Smooth muscle cell (in vitro differentiated cells): ENCODE measurements at regions not wholly inside any gene's neighbourhood (a gene's known extent, or its start where the extent isn't known, plus 50 kb on each side); places are given as distances from the start of the nearest gene placed in this dataset.
"Not testable (repeated sequence)": the region's sequence is repeated elsewhere in the genome, so short reads cannot be mapped to it uniquely, and the experiment has no call there.

Experiments
- DNase-seq: peaks from one replicate; lab custom pipeline; 2025; ENCODE audit not compliant: unreplicated experiment; lab: John Stamatoyannopoulos, UW
- H2AFZ ChIP-seq: fragments of 200-600 bp; sonication (generic); 2 replicates; pipeline ENCODE4 v1.6.0; 2016; ENCODE audit warnings: antibody characterized with exemption, low read depth, mild to moderate bottlenecking
- H3F3A ChIP-seq: fragments of 200-600 bp; sonication (generic); 2 replicates; pipeline ENCODE4 v1.6.0; 2017; ENCODE audit warnings: antibody characterized with exemption, low read depth
- H3K27ac ChIP-seq: fragments of 200-600 bp; sonication (generic); 2 replicates; pipeline ENCODE4 v1.5.1; 2016; ENCODE audit warnings: low read depth, mild to moderate bottlenecking
- H3K27me3 ChIP-seq: fragments of 200-600 bp; sonication (generic); 2 replicates; pipeline ENCODE4 v1.6.1; 2016; ENCODE audit warnings: low read depth, mild to moderate bottlenecking
- H3K36me3 ChIP-seq: fragments of 200-600 bp; sonication (generic); 2 replicates; pipeline ENCODE4 v1.5.1; 2016; ENCODE audit warnings: low read depth
- H3K4me1 ChIP-seq: fragments of 200-600 bp; sonication (generic); 2 replicates; pipeline ENCODE4 v1.5.1; 2016; ENCODE audit warnings: low read depth
- H3K4me2 ChIP-seq: fragments of 200-600 bp; sonication (generic); 2 replicates; pipeline ENCODE4 v1.6.0; 2016; ENCODE audit warnings: mild to moderate bottlenecking
- H3K4me3 ChIP-seq: fragments of 200-600 bp; sonication (generic); 2 replicates; pipeline ENCODE4 v1.5.1; 2016; ENCODE audit warnings: mild to moderate bottlenecking
- H3K79me2 ChIP-seq: fragments of 200-600 bp; sonication (generic); 2 replicates; pipeline ENCODE4 v1.6.0; 2016; ENCODE audit warnings: low read depth, mild to moderate bottlenecking
- H3K9ac ChIP-seq: fragments of 200-600 bp; sonication (generic); 2 replicates; pipeline ENCODE4 v1.6.0; 2016; ENCODE audit warnings: low read depth
- H3K9me3 ChIP-seq: fragments of 200-600 bp; sonication (generic); replicated peaks from 2 replicates; pipeline ENCODE4 v1.5.1; 2016; ENCODE audit warnings: low read depth
- H4K20me1 ChIP-seq: fragments of 200-600 bp; sonication (generic); 2 replicates; pipeline ENCODE4 v1.6.0; 2016; ENCODE audit warnings: low read depth
- WGBS: methylation state at CpG from one replicate; pipeline ENCODE4 v1.1.7; 2016; ENCODE audit warnings: low lambda C conversion rate; 5-methylcytosine and 5-hydroxymethylcytosine counted together
- TF ChIP-seq, protein P1 (sequence below): fragments of 200-600 bp; sonication (generic); IDR thresholded peaks from 2 replicates; pipeline ENCODE4 v1.5.1; 2017; ENCODE audit warnings: borderline replicate concordance, mild to moderate bottlenecking, antibody characterized with exemption; ENCODE audit not compliant: insufficient read depth, poor library complexity, severe bottlenecking

DNA sequence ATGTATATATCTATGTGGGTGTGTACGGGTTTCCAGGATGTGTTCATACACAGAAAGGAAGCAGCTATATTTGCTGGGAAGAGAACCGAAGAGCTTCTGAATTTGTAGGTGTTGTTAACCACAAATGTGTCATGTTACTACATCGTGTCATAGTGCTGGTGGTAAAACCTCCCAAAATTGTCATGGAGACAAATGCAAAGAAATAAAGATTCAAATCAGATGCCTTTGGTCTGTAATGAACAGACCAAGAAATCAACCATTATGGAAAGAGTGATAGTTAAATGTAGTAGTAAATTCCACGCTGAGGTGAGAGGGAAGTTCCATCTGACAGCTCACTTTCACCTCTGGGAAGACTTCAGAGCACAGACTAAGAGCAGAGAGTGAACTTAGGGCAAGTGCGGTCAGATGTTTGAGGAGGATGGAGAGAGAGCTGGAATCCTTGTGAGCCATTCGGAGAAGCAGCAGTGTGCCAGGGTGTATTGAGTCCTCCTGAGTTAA lies 487.5 kb downstream of the TMEM121 start:
- no peaks in the 10 kb centered on the region for H3F3A ChIP-seq
- no peak overlapping the region for H3K27ac ChIP-seq
- H3K4me2 ChIP-seq = no peak overlapping the region
- TF ChIP-seq, protein P1, sequence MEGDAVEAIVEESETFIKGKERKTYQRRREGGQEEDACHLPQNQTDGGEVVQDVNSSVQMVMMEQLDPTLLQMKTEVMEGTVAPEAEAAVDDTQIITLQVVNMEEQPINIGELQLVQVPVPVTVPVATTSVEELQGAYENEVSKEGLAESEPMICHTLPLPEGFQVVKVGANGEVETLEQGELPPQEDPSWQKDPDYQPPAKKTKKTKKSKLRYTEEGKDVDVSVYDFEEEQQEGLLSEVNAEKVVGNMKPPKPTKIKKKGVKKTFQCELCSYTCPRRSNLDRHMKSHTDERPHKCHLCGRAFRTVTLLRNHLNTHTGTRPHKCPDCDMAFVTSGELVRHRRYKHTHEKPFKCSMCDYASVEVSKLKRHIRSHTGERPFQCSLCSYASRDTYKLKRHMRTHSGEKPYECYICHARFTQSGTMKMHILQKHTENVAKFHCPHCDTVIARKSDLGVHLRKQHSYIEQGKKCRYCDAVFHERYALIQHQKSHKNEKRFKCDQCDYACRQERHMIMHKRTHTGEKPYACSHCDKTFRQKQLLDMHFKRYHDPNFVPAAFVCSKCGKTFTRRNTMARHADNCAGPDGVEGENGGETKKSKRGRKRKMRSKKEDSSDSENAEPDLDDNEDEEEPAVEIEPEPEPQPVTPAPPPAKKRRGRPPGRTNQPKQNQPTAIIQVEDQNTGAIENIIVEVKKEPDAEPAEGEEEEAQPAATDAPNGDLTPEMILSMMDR = no peak
- H3K36me3 ChIP-seq = no peaks in the 10 kb centered on the region
- no peaks in the 10 kb centered on the region for H3K27me3 ChIP-seq
- no peak for DNase-seq
- H3K9ac ChIP-seq = no peak overlapping the region
- no peak overlapping the region for H2AFZ ChIP-seq
- no peaks in the 10 kb centered on the region for H3K9me3 ChIP-seq
- H4K20me1 ChIP-seq = no peaks in the 10 kb centered on the region
- no peak overlapping the region for H3K4me3 ChIP-seq
- WGBS = 72% methylated on average over 6 of the region's 6 CpGs
- H3K79me2 ChIP-seq = no peaks in the 10 kb centered on the region
- H3K4me1 ChIP-seq = no peaks in the 10 kb centered on the region

DNA sequence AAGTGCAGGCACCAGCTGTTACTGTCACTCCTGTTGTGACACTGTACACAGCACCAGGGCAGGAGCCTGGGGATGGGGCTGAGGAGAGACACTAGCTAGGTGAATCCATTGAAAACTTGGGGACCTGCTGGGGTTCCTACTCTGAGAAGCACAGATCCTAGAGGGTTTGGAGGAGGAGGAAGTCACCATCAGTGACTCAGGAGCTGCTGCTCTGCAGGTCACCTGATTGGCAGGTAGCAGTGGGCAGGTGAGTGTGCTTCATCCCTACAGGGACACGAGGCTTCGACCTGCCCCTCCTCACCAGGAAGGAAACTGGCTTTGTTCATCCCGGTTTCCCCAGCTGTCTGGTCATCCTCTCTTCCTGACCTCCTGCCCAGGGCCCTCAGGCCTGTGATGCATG lies 491.6 kb downstream of the TMEM121 start:
- H3K9me3 ChIP-seq, H3K27me3 ChIP-seq, H3F3A ChIP-seq, H3K36me3 ChIP-seq, H3K9ac ChIP-seq, H3K4me1 ChIP-seq, DNase-seq, H3K27ac ChIP-seq, H3K79me2 ChIP-seq, H3K4me2 ChIP-seq, H4K20me1 ChIP-seq, H2AFZ ChIP-seq, H3K4me3 ChIP-seq: not testable (repeated sequence)
- WGBS = 76% methylated on average over 3 of the region's 3 CpGs

DNA sequence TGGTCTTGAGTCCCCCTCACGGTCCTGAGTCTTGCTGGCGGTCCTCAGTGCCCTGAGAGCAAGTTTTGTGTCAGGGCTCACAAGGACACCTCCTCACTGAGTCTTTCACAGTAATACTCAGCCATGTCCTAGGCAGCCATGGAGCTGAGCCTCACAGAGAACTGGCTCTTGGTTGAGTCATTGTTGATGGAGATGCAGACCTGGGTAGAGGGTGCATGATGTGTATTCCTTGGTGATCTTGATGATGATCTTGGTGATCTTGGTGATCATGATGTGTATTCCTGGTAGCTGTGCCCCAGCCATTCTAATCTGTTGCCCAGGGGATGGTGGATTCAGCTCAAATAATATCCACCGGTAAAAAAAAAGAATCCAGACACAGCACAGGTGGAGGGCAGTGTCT lies 495.4 kb downstream of the TMEM121 start:
- TF ChIP-seq, protein P1 = no peak

DNA sequence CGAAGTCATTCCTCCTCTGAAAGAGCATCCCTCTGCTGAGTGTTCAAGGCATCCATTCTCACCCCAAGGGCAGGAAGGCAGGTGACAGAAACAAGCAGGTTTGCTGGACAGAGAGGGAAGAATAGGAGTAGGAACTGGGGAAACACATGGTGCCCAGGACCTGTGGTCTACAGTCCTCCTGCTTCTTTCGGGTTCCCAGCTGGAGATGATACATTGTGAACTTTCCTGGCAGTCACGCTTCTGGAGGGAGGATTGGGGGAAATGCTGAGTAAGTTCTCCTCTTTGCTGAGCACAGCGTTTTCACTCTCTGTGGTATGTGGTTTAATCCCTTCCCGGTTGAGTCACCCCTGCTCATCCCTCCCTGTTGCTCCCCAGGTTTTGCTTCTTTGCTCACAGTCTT lies 496.3 kb downstream of the TMEM121 start:
- not testable (repeated sequence) for H3K4me1 ChIP-seq, H3K9ac ChIP-seq, H4K20me1 ChIP-seq, H3K27me3 ChIP-seq, H3K79me2 ChIP-seq, H3K27ac ChIP-seq, H3F3A ChIP-seq, H3K4me3 ChIP-seq, DNase-seq, H3K36me3 ChIP-seq, H3K4me2 ChIP-seq, H2AFZ ChIP-seq
- whole genome bisulfite sequencing = 61% methylated on average over 5 of the region's 5 CpGs
- peaks cover 12% of the 10 kb centered on the region for H3K9me3 ChIP-seq

More for the DNA sequence above, 495.4 kb downstream of the TMEM121 start:
- Histone ChIP-seq H4K20me1 (no peaks in the 10 kb centered on the region), H3K79me2 (no peaks in the 10 kb centered on the region), H3K27me3 (no peaks in the 10 kb centered on the region), H2AFZ (no peak overlapping the region), H3K4me1 (no peaks in the 10 kb centered on the region), H3K9ac (no peak overlapping the region), H3K4me2 (no peak overlapping the region), H3K27ac (no peak overlapping the region), H3K36me3 (no peaks in the 10 kb centered on the region), H3K9me3 (peaks cover 12% of the 10 kb centered on the region), H3F3A (no peaks in the 10 kb centered on the region), H3K4me3 (no peak overlapping the region)
- 53% methylated on average over 3 of the region's 3 CpGs for WGBS
- no peak for DNase-seq

DNA sequence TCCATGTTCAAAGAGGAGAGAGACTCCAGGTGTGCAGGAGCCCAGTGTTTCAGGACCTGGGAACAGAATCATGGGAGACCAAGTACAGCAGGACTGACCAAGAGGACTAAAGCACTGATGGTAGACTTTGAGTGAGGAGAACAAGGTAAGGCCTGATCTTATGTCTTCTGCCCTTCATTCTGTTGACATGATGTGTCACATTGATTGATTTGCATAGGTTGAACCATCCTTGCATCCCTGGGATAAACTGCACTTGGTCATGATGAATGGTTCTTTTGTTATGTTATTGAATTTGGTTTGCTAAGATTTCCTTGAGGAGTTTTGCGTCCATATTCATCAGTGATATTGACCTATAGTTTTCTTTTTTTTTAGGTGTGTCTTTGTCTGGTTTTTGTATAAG lies 497.0 kb downstream of the TMEM121 start:
- Histone ChIP-seq H3K4me2 (no peak overlapping the region), H3K27me3 (no peaks in the 10 kb centered on the region), H3F3A (no peaks in the 10 kb centered on the region), H3K4me1 (no peaks in the 10 kb centered on the region), H3K27ac (no peak overlapping the region), H3K79me2 (no peaks in the 10 kb centered on the region), H3K9ac (no peak overlapping the region), H4K20me1 (no peaks in the 10 kb centered on the region), H3K4me3 (no peak overlapping the region), H3K36me3 (no peaks in the 10 kb centered on the region), H2AFZ (no peak overlapping the region), H3K9me3 (peaks cover 12% of the 10 kb centered on the region)
- 72% methylated on average over 1 of the region's 1 CpG for WGBS
- TF ChIP-seq, protein P1 = no peak
- DNase-seq = no peak
